OCI-LY3 (cell line): ENCODE measurements at regions not wholly inside any gene's neighbourhood (a gene's known extent, or its start where the extent isn't known, plus 50 kb on each side); places are given as distances from the start of the nearest gene placed in this dataset.

ENCODE experiments used
- EZH2phosphoT487 ChIP-seq: fragments of 200-600 bp; shearing (Covaris generic); IDR thresholded peaks from 2 replicates; pipeline ENCODE4 v1.6.1; 2018; ENCODE audit warnings: antibody characterized with exemption, mixed run types, low read depth
- TF ChIP-seq, protein P1 (sequence below): fragments of 200-600, 300-600 bp; sonication (generic); IDR thresholded peaks from 2 replicates; pipeline ENCODE4 v1.5.1; 2014; ENCODE audit warnings: antibody characterized with exemption, low read length, low read depth

DNA sequence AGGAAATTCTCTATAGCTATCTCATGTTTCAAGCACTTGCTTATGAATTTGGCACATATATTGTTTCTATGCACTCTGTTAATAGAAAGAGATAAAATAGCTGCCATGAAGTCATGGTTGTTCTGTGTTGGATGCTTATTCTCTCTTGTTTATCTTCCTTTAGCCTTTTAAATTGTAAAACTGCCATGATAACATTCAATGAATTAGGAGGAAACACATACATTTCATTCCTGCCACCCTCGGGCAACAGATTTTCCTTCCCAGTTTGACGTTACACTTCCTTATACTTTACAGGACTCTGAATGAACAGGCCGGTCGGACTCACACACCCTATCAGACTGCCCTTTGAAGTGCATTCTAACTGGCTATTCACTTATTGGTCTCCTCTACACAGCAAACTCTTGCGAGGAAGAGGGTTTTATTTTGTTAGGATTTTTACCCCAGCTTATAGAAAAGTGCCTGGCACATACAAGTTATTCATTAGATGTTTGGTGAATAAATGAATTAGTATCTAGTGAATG lies 65.7 kb upstream of the FERD3L start:
- TF ChIP-seq, protein P1, sequence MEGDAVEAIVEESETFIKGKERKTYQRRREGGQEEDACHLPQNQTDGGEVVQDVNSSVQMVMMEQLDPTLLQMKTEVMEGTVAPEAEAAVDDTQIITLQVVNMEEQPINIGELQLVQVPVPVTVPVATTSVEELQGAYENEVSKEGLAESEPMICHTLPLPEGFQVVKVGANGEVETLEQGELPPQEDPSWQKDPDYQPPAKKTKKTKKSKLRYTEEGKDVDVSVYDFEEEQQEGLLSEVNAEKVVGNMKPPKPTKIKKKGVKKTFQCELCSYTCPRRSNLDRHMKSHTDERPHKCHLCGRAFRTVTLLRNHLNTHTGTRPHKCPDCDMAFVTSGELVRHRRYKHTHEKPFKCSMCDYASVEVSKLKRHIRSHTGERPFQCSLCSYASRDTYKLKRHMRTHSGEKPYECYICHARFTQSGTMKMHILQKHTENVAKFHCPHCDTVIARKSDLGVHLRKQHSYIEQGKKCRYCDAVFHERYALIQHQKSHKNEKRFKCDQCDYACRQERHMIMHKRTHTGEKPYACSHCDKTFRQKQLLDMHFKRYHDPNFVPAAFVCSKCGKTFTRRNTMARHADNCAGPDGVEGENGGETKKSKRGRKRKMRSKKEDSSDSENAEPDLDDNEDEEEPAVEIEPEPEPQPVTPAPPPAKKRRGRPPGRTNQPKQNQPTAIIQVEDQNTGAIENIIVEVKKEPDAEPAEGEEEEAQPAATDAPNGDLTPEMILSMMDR: no peak
- TF ChIP-seq EZH2phosphoT487: no peak
